HG03521 (cell line): ENCODE measurements at regions not wholly inside any gene's neighbourhood (a gene's known extent, or its start where the extent isn't known, plus 50 kb on each side); places are given as distances from the start of the nearest gene placed in this dataset.
"Not testable (repeated sequence)": the region's sequence is repeated elsewhere in the genome, so short reads cannot be mapped to it uniquely, and the experiment has no call there.

Experiments
- ATAC-seq: cut with Tn5 transposase; IDR thresholded peaks from one replicate; pipeline ENCODE4 v1.9.1; 2021; ENCODE audit warnings: mild to moderate bottlenecking, moderate library complexity; ENCODE audit not compliant: unreplicated experiment

- ATAC-seq: no peak
Observed at GRCh38 chr2:82234283-82234874, 1929.8 kb upstream of the LRRTM1 start.

DNA sequence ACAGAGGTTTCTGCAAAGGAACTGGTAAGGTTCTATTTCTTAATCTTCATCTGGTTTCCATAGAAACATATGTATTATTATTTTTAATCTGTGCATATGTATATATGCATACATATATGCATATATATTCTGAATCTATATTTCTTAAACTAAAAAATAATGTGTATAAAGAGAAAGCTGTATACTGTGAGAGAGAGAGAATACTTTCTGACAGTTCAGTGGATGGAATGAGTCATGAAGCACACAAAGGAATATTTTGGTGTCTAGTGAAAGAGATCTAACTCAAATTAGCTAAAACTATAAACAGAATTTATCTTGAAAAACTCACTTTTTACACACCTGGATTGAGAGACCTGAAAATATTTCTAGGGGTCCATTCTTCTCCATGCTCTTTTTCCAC lies 1929.3 kb upstream of the LRRTM1 start:
- no peak for ATAC-seq

DNA sequence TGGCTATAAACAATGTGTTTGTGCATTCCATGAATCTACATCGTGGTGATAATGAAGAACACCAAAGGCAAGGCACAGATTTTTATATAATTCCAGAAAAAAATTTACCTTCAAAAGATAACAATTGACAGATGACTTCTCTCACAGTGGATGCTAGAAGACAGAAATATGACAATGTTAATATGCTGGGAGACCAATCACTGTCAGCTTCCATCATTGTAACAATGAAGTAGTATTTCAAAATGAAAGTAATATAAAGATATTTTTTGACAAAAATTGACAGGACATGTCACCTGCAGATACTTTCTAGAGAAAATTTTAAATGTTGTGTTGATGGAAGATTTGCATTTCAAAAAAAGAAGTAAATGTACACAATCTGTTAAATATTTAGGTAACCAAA lies 1925.9 kb upstream of the LRRTM1 start:
- ATAC-seq: no peak

- no peak for ATAC-seq
Observed at GRCh38 chr2:82226441-82226840, 1921.9 kb upstream of the LRRTM1 start.

DNA sequence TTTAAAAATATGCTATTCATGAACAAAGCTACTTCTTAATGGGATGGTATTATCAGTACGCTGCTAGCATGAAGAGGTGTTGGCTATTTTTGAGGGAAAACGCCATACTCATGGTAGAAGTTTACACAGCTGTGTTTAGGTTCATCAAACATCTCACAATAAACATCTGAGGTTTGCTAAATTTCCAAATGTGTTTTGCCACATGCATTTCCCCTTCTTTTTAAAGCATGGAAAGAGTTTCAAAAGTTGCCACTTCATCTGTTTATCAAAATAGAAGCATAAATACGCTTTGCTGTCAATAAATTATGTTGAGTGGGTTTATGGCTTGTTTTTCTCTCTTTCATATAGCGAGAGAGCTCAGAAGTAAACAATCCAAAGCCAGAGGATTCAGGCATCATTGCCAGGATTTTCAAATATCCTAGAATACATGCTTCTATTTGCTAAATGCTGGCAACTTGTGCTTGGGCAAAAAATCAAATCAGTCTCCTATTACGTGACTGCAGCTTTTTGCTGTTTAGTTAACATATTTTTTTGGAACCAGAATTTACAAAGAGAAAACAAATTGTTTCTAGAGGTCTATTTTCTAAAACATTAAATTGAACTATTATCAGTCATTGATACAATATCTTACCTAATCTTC lies 1919.9 kb upstream of the LRRTM1 start:
- no peak for ATAC-seq

GRCh38 chr2:82215212-82215611 lies 1910.7 kb upstream of the LRRTM1 start:
- ATAC-seq: no peak

GRCh38 chr2:82199493-82199852 lies 1894.9 kb upstream of the LRRTM1 start:
- no peak for ATAC-seq

GRCh38 chr2:82198809-82199492 lies 1894.4 kb upstream of the LRRTM1 start:
- no peak for ATAC-seq

GRCh38 chr2:82182270-82182669 lies 1877.7 kb upstream of the LRRTM1 start:
- ATAC-seq: no peak

- ATAC-seq: not testable (repeated sequence)
Observed at GRCh38 chr2:82175210-82175609, 1870.7 kb upstream of the LRRTM1 start.

GRCh38 chr2:82172483-82172882 lies 1867.9 kb upstream of the LRRTM1 start:
- no peak for ATAC-seq

DNA sequence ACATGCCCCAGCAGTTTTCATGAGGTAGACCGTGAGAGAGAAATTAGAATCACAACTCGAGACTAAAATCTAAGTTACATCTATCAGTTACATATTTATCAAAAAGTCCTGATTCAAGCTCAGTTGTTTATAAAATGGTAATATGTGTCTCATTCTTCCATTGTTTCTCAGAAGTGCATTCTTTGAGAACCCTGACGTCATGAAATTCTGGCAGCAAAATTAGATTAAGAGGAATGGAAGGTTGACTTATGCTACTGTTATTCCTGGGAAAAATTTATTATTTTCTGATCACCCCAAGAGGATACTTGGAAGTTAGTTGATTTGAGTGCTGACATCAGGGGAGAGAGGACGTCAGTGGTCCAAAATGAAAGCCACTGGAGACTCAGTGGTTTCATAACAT lies 1864.8 kb upstream of the LRRTM1 start:
- ATAC-seq: no peak

DNA sequence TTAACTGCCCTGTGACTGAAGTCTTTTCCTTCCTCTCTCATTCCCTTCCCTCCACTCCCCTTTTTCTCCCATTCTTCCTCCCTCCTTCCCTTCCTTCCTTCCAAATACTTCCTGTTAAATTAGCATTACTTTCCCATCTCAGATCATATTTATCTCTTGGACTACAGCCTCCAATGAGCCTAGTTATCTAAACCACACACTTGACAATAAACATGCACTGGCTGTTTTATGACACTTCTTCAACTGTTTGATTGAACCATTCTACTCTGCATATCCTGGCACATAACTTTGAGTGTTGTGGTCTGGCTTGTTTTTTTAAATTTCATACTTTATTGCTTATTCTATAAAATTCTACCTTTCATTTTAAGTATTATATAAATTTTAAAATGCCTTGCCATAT lies 1860.8 kb upstream of the LRRTM1 start:
- ATAC-seq: no peak

GRCh38 chr2:82158150-82158549 lies 1853.6 kb upstream of the LRRTM1 start:
- ATAC-seq: no peak

GRCh38 chr2:82155469-82155868 lies 1850.9 kb upstream of the LRRTM1 start:
- ATAC-seq: no peak

DNA sequence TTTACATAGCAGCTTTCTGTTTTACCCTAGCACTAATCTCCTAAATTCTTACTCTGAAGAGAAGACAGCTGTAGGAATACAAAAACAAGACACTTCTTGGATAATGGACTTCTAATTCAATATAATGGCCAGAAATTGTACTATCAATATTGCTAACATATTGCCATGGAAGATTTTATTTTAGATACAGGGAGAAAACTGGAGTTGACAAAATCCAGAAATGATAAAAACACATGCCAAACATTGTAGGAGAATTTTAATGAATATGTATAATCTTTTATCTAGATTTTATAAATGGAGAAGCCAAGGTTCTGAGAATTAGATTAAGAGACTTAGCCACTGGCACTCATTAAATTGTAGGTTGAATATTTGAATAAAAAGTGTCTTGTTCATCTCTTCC lies 1838.8 kb upstream of the LRRTM1 start:
- no peak for ATAC-seq

DNA sequence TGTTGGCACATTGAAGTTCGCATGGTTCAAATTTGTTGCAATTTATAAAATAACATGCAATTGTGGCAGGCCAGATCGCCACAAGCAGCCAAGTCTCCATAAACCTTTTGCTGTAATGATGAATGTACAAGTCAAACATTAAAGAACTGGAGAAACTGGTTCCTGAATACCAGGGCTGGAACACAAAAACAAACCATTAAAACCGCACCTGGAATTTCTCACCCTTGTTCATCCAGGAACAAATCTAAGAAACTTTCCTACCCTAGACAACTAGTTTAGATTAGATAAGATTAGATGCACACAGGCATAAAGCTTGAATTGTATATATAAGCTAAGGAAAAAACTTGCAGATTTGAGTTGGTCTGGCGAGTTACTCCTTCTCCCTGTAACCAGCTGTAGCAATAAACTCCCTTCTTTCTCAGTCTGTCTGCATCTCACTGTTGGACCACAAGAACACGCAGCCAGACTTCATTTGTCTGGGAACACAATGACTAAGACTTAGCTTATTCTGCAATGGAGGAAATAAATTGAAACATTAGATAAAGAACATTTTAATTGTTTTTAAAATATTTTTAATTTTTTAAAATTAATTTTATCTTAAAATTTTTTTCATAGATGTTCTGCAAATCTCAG lies 1835.5 kb upstream of the LRRTM1 start:
- no peak for ATAC-seq

- no peak for ATAC-seq
Observed at GRCh38 chr2:82137441-82137840, 1832.9 kb upstream of the LRRTM1 start.

DNA sequence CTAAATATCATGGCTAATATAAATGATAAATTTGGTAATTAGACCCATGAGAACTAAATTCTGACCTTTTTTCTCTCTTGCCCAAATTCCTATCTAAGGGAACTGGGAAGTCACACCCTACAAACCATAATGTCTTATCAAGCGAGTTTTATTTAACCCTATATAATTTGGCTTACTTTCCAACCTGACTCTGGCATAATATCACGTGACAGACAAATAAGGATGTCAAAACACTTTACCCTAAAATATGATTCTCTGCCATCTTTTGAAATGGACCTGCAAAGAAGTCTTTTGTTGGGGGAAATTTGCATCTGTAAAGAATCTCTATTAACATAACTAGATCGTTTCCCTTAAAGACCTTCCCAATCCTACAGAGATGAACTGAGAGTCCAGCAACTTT lies 1823.5 kb upstream of the LRRTM1 start:
- no peak for ATAC-seq

- ATAC-seq: no peak
Observed at GRCh38 chr2:82124629-82125028, 1820.1 kb upstream of the LRRTM1 start.

DNA sequence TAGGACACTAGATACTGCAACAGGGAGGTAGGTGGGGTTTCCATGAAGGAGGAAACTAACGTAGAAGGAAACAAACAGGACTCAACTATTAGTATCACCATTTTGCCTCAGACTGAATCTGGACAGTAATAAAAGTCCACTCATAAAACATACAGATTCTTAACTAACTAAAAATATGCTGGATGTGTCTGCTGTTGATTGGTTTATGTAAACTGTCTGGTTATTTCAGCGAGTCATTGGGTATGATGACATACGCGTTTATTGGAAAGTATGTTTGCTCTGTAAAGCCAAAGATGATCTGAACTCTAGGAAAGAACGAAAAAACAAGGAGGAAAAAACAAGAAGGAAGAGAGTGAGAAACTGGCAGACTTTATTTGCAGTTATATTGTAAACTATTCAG lies 1816.1 kb upstream of the LRRTM1 start:
- no peak for ATAC-seq

GRCh38 chr2:82120115-82120514 lies 1815.6 kb upstream of the LRRTM1 start:
- ATAC-seq: no peak
